G401 (cell line): ENCODE measurements at regions not wholly inside any gene's neighbourhood (a gene's known extent, or its start where the extent isn't known, plus 50 kb on each side); places are given as distances from the start of the nearest gene placed in this dataset.

ENCODE experiments used
- DNase-seq: peaks from one replicate; pipeline ENCODE4 v3.0.0-alpha.2; 2015; ENCODE audit warnings: low spot score
- in situ Hi-C: cut with HindIII; loops from 2 replicates; pipeline ENCODE4 v1.10.0; 2016; ENCODE audit warnings: low sequenced_read_pairs, mixed read lengths

DNA sequence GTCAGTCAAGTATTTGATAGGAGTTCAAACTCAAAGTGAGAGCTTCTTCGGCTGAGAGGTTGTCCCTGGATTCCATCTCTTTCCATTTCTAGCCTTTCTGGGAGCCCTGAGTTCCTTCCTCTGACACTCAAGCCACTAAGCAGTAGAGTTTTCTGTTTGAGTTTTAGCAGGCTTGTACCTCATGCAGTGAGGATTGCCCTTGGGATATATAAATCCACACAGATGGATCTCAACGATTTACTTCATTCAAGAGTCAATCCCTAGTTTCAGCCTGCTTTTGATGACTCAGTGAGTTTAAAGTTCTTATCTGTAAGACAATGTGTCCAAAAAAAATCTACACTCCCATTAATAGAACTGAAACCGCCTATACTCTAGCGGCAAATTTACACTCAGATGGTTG lies 2240.9 kb upstream of the WWC1 start:
- in situ Hi-C loops, result no loop called here
- DNase-seq, result no peak

DNA sequence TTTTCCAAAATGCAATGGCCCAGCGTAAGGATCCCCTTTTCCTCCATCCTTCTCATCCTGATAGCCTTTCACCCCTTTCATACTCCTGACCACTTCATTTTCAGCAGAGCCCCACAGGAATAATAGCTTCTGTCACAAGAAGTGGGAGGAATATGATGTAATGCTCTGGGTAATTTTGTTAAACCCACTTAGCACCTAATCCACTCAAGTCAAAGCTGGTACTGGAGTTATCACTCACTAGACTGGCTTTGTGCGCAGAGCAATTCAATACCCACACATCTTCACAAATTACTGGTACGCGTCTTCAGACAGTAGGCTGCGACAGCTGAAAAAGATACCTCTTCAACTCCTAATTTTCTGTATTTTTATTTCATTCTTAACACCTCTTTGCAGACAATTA lies 2232.8 kb upstream of the WWC1 start:
- no peak for DNase-seq

DNA sequence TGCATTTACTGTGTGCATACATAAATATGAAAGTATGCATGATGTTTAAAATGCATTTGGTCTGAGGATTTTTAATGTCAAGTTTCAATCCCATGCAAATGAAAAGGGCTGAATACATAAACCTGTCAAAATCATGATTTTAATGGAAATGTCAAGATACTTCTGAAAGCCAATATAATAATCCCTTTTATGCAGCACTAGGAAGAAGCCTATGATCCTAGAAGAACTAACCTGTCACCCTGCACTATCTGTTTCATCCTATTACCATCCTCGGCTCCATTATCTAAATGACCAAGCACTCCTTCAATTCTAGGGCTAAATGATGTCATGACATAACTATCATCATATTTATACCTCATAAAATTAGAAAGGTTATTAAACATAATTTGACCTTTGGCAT lies 2229.4 kb upstream of the WWC1 start:
- DNase-seq, result no peak
- in situ Hi-C loops, result no loop called here

More for the DNA sequence above, 2232.8 kb upstream of the WWC1 start:
- in situ Hi-C loops, result no loop called here

DNA sequence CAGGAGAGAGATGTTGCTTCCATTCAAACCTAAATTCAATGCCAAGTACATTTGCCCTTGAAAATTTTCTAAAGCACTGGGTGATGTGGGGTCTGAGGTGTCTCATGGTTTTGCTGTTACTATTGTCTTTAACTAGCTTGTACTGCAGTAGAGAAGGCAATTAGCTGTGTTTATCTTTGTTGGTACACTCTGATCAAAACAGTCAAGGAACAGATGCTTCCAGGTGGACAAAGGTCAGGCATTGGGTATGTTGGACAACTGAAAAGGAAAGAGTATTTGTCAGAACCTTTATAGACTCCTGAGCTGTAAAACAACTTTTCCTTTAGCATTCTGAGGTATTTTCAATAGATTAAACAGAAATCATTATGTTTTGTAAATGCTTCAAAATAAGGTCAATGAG lies 2228.7 kb upstream of the WWC1 start:
- DNase-seq, result no peak
- in situ Hi-C loops, result no loop called here

DNA sequence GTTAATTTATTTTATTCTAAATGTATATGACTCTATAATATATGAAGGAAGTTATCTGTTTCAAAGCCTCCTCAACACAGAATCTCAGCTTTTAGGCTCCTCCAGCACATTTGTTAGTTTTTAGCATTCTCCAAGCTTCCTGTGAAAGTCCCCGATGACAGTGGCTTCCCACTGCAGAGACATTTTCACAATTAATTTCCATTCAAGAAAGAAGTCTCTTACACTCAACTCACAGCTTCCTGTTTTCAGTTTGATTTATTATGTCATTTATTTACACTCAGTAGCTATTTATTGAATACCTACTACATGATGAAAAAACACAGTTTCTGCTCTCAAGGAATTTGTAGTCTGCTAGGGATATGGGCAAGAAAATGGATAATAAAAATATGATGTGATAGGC lies 2228.2 kb upstream of the WWC1 start:
- in situ Hi-C loops, result no loop called here
- no peak for DNase-seq

DNA sequence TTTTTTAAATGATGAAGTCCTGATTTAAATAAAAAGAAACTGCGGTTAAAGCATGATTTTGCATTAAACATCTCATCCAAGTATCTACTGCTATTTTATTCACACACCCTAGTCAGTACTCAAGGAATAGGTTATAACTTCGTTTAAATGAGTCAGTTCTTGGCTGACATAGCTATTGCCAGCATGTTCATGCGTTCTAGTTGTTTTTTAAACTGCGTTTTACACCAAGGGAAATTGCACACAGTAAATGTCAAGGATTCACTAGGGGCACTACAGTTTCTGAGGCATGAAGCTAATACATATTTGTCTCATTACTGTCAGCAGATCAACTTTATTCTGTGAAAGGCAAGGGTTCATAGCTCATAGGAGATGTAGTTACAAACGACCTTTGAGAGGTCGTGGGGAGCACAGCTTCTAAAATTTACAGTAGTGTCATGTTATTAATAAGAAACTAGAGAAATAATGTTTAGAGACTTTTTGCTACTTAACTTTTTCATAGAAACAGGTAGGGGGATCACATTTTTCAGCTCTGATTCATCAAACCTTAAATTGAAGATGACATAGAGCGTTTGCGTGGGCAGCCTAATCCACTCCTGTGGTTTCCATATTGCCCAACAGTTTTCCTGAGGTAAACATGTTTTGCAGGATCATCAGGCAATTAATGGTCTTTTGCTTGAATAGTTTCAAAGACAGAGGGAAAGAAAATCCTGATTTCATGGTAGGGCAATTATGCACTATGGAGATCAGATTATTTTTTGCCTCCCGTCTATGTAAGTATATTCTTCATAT lies 2222.7 kb upstream of the WWC1 start:
- in situ Hi-C loops, result no loop called here
- no peak for DNase-seq

DNA sequence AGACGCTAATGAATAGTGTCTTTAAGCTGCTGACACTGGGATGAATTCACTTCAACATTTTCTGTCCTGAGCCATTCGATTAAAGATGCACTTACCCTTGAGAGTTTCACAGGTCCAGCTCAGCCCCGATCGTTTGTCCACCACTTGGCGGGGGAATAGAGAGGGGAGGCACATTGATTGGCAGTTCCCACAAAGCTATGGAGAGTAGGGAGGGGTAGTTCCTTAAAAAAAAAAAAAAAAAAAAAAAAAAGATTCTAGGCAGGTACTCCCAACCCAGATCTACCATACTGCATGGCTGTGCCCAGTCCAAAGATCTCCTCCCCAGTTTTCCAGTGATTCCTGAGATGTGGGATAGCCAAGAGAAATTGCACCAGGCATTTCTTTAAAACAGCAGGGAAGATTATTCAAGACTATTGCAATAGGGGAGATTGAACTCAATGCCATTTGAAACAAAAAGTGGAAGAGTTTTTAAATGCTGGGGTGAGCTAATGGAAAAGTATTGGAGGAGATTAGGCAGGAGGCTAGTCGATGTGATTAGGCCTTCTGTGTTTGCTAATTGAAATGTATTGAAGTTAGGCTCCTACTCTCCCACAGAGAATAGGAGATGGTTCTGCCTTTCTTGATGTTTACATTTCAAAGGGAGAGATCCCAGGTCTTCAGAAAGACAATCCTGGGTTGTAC lies 2217.4 kb upstream of the WWC1 start:
- in situ Hi-C loops, result no loop called here
- no peak for DNase-seq

DNA sequence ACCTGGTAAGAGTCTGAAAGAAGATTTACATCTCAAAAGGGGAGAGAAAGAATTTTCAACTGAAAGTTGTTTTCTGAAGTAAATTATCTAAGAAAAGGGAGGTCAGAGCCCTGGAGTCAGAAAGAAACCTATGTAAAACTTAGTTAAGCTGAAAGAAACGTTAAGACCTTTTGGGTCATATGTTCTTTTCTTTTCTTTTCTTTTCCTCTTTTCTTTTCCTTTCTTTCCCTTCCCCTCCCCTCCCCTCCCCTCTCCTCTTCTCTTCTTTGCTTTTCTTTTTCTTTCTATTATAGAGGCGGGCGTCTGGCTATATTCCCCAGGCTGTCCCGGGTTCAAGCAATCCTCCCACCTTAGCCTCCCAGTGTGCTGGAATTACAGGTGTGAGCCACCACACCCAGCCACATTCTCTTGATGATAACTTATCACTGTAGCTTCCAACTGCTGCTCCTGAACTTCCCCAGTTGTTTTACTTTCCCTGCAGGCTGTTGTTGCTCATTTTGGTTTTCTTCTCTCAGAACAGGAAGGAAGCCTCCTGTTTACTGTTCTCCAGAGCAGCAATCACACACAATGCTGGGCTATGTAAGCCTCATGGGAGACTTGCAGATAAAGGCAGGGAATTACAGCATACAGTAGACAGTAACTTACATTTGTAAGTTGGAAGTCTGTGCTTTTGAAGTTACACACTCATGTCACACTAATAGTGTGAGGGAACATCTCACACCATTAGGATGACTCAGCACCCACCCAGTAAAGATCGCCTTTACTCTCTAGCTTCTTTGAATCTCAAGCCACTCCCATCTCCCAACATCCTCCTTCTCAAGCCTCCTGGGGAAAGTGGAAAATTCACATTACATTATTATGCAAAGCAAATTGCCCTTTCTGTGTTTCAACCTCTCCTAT lies 2216.6 kb upstream of the WWC1 start:
- no peak for DNase-seq
- in situ Hi-C loops, result no loop called here

DNA sequence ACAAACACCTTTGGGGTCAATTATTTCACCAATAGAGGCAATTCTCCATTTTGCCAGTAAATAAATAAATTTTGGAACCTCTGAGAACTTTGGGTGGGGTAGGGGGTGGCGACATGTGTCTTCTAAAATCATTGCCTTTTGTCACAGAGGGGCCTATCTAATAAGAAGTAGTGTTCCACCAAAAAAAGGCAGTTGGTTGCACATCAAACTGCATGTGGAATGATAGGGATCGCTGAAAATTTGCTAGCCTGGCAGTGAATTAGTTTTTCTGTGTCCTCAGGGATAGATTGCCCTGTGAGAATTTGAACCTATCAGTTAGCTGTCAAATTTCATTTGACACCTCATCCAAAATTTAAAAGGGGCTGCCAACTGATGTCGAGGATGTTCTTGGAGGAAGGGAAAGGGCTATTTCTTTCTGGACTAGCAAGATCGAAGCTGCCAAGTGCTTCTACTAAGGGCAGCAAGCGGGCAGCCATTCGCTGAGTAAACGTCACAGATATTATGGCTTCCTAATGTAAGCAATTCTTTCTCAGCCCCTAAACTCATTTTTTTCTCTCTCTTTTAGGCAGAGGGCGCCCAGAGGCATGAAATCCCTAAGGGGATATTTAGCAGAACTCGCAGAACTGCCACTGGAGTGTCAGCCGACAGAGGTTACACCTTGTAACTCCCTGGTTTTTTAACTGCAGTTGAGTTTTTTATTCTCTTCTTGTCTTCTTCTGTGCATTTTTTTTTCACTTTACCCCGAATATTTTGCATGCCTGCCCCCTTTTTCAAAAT lies 2208.1 kb upstream of the WWC1 start:
- in situ Hi-C loops, result no loop called here
- DNase-seq, result no peak

DNA sequence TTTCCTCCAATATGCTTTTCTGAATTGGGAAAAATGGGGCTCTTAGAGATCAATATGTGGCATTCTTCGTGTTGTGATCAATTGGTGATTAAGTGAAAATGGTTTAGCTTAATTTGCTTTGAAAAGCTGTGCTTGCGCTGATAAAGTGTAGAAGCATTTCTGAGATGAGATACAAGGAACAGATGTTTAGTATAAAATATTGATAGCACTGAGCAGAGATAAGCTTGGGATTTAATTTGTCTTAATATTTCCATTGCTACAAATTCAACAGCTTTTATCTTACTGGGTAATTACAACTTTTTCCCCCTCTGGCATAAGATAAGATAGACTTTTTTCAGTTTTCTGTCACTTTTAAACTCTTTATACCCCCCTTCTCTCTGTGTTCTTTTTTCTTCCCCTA lies 2204.9 kb upstream of the WWC1 start:
- DNase-seq, result no peak
- in situ Hi-C loops, result no loop called here

DNA sequence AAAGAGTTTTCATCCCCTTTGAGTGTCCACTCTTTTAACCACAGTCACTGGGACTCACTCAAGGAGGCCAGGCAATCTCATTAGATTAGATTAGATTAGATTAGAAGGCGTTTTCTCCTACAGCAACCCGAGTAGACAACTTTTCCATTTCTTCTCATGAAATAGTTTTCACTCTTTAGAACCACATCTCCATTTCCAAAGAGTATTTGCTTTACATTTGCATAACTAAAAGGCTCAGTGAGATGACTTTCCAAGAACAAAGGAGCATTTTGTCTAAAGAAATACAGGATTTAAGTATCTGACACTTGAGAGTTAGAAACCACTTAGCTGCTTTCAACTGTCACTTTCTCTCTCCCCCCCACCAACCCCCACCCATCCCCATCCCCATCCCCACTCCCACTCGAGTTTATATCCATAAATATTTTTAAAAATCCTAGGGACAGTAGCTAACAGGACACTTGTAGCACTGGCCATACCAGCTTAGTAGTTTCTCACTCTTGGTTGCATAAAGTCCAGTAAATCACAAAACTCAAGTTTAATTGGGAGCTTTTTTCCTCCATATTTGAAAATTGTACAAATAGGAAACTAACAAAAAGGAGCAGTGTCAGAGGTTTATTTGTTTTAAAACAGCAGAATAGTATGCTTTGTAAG lies 2202.9 kb upstream of the WWC1 start:
- in situ Hi-C loops, result no loop called here
- no peak for DNase-seq

DNA sequence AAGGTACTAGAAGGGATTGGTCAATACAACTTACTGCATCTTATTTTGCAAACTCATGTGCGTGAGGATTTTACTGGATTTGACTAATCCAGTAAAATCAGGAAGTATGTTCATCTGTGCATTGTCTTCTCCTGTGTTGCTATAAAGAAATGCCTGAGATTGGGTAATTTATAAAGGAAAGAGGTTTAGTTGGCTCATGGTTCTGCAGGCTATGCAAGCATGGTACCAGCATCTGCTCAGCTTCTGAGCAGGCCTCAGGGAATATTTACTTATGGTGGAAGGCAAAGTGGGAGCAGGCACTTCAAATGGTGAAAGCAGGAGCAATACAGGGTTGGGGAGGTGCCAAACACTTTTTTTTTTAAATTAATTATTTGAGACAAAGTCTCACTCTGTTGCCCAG lies 2199.5 kb upstream of the WWC1 start:
- DNase-seq, result no peak
- in situ Hi-C loops, result no loop called here

DNA sequence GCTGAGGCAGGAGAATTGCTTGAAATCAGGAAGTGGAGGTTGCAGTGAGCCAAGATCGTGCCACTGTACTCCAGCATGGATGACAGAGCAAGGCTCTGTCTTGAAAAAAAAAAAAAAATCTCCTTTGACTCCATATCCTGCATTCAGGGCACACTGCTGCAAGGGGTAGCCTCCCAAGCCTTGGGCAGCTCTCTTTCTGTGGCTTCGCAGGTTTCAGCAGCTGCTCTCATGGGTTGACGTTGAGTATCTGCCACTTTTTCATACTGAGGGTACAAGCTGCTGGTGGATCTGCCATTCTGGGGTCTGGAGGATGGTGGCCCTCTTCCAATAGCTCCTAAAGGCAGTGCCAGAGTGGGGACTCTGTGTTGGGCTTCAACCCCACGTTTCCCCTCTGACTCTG lies 2198.1 kb upstream of the WWC1 start:
- no peak for DNase-seq
- in situ Hi-C loops, result no loop called here

DNA sequence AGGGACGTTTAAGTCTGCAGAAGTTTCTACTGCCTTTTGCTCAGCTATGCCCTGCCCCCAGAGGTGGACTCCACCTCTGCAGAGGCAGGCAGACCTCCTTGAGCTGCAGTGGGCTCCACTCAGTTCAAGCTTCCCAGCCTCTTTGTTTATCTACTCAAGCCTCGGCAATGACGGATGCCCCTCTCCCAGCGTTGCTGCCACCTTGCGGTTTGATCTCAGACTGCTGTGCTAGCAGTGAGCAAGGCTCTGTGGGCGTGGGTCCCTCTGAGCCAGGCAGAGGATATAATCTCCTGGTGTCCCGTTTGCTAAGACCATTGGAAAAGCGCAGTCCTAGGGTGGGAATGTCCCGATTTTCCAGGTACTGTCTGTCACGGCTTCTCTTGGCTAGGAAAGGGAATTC lies 2188.5 kb upstream of the WWC1 start:
- DNase-seq, result no peak
- in situ Hi-C loops, result no loop called here

DNA sequence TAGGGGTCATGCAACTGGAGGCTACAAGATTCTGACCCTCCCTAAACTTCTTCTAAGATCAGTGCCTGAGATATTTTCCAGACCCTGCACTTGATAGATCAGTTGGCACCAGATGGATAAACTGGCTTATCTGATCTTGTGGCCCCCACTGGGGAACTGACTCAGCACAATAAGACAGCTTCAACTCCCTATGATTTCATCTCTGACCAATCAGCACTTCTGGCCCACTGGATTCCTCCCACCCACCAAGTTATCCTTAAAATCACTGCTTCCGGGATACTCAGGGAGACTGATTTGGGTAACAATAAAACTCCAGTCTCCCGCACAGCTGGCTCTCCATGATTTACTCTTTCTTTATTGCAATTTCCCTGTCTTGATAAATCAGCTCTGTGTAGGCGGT lies 2180.4 kb upstream of the WWC1 start:
- in situ Hi-C loops, result no loop called here
- DNase-seq, result no peak

DNA sequence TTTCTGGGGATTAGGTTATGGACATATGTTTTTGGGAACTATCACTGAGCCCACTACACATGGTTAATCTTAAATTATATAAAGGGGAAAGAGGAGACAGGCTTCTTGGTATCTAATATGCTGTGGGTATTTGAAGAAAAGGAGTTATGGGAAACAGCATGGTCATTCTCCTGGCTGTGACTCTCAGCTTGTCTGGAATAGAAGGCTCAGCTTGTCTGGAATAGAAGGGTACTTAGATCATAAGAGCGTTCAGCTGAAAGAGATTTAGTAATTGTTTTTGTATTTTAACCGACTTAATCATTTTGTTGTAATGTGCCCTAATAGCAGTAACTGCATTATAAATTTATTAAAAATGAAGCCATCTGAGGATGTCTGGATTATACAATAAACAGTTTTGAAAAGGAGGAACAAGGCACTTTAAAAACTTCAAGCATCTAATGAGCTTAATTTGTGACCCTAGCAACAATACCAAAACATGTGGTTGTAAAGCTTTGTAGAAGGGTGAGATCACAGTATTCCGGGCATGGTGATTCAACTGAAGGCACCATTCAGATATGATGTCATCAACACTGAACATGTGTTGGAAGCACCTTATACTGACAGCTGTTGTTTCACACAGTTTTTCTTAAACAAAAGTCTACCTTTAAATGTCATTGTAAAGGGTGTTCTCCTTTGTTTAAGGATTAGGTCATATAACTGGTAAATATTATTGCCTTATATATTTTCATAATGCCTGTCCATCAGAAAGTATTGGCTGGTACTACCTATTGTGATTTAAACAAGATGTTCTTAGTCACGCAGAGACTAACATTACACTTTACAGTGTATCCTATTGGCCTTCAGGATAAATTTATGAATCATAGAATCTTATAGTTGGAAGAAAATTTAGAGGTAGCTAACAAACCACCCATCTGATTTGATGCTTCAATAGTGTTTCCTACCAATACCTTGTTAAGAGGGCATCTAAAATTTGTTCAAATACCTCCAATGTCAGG lies 2174.1 kb upstream of the WWC1 start:
- DNase-seq, result no peak
- in situ Hi-C loops, result no loop called here

DNA sequence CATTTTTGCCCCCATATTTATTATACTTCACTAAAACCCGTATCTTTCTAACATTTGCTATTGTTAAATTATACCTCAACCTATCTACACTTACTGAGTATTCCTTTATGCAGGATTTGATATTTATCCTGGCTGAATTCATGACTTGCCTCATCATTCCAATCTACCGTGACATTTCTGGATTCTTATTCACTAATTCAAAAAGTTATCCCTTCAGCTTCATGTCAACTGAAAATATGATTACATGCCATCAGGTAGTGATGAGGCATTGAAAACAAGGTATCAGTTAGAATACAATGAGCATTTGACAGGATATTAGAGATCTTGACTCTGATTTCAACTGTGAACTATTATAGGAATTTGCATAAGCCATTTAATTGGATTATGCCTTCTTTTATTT lies 2171.9 kb upstream of the WWC1 start:
- DNase-seq, result no peak
- in situ Hi-C loops, result no loop called here

DNA sequence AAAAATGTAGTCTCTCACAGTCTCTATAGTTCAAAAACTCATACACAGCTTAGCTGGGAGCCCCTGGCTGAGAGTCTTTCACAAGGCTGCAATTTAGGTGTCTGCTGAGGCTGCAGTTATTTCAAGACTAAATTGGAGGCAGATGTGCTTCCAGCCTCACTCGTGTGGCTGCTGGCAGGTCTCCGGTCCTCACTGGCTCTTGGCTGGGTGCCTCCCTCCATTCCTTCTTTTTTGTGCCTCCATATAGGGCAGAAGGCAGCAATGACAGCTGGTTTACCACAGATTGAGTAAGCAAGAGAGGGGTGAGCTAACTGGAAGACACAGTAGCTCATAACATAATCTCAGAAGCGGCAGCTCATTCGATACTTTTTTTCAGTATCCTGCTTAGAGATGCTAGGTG lies 2167.7 kb upstream of the WWC1 start:
- in situ Hi-C loops, result no loop called here
- no peak for DNase-seq
